CD14-positive monocyte (primary cell): ENCODE measurements at regions not wholly inside any gene's neighbourhood (a gene's known extent, or its start where the extent isn't known, plus 50 kb on each side); places are given as distances from the start of the nearest gene placed in this dataset.

Experiments
- DNase-seq, 3 donors: peaks; one replicate each; pipeline ENCODE4 v3.0.0-alpha.2; 2011 to 2022
- H2AFZ ChIP-seq: 2 replicates; pipeline ENCODE4 v1.6.0; 2012; ENCODE audit warnings: mild to moderate bottlenecking, low read depth, low read length, inconsistent platforms; ENCODE audit not compliant: insufficient read depth, poor library complexity, severe bottlenecking
- H3K27ac ChIP-seq, 2 donors: 1 replicate in 1 of 2; 2 replicates in 1 of 2; pipeline ENCODE4 v1.5.1; 2012 to 2013; ENCODE audit warnings: low read length in 2 of 2, control low read depth in 1 of 2, inconsistent platforms in 1 of 2, low read depth in 1 of 2, mild to moderate bottlenecking in 1 of 2
- H3K27me3 ChIP-seq, 2 donors: one replicate each; pipeline versions ENCODE4 v1.6.0 to v1.6.1; 2011 to 2013; ENCODE audit warnings: low read length in 2 of 2; ENCODE audit not compliant: control insufficient read depth in 2 of 2, insufficient read depth in 2 of 2
- H3K36me3 ChIP-seq, 2 donors: replicated peaks in 1 of 2; 1 replicate in 1 of 2; 2 replicates in 1 of 2; pipeline versions ENCODE4 v1.5.1 to v1.6.1; 2012 to 2013; ENCODE audit warnings: low read length in 2 of 2, control low read depth in 1 of 2, inconsistent platforms in 1 of 2, mild to moderate bottlenecking in 1 of 2; ENCODE audit not compliant: insufficient read depth in 2 of 2, control insufficient read depth in 1 of 2
- H3K4me1 ChIP-seq, 2 donors: 1 replicate in 1 of 2; 2 replicates in 1 of 2; pipeline versions ENCODE4 v1.5.1 to v1.6.1; 2012 to 2013; ENCODE audit warnings: low read length in 2 of 2, control low read depth in 1 of 2, inconsistent platforms in 1 of 2, mild to moderate bottlenecking in 1 of 2, moderate library complexity in 1 of 2; ENCODE audit not compliant: insufficient read depth in 2 of 2, control insufficient read depth in 1 of 2
- H3K4me2 ChIP-seq: replicated peaks from 2 replicates; pipeline ENCODE3; 2012; ENCODE audit warnings: low read length, moderate library complexity, mild to moderate bottlenecking; ENCODE audit not compliant: poor library complexity, severe bottlenecking; ENCODE audit errors: extremely low read depth
- H3K4me3 ChIP-seq, 3 experiments: fragments of 200-600 bp in 1 of 3; sonication (generic) in 1 of 3; replicated peaks in 1 of 3; 1 replicate in 2 of 3; 2 replicates in 1 of 3; pipeline ENCODE4 v1.5.1; 2011 to 2013; ENCODE audit warnings: low read length in 3 of 3, mild to moderate bottlenecking in 3 of 3, control low read depth in 2 of 3, low read depth in 2 of 3, inconsistent platforms in 1 of 3, moderate library complexity in 1 of 3
- H3K79me2 ChIP-seq: 2 replicates; pipeline ENCODE4 v1.6.0; 2012; ENCODE audit warnings: mild to moderate bottlenecking, control low read depth, inconsistent platforms, low read length, moderate library complexity; ENCODE audit not compliant: insufficient read depth
- H3K9ac ChIP-seq: 2 replicates; pipeline ENCODE4 v1.6.0; 2017; ENCODE audit warnings: low read length, mild to moderate bottlenecking; ENCODE audit not compliant: insufficient read depth, poor library complexity, severe bottlenecking
- H3K9me3 ChIP-seq, 2 donors: replicated peaks in 1 of 2; 1 replicate in 1 of 2; 2 replicates in 1 of 2; pipeline versions ENCODE4 v1.5.1 to v1.6.1; 2012 to 2013; ENCODE audit warnings: low read length in 2 of 2, control low read depth in 1 of 2; ENCODE audit not compliant: control insufficient read depth in 1 of 2, insufficient read depth in 1 of 2
- H4K20me1 ChIP-seq: 2 replicates; pipeline ENCODE4 v1.6.0; 2012; ENCODE audit warnings: mild to moderate bottlenecking, low read length, control low read depth, moderate library complexity; ENCODE audit not compliant: insufficient read depth
- H3K27ac Mint-ChIP-seq, 7 donors: one replicate each; pipeline ENCODE4 v1.8.0; 2020; ENCODE audit warnings: mild to moderate bottlenecking in 7 of 7, mixed read lengths in 7 of 7, moderate library complexity in 6 of 7, inconsistent platforms in 2 of 7
- H3K27me3 Mint-ChIP-seq, 3 donors: one replicate each; pipeline ENCODE4 v1.8.0; 2021 to 2022; ENCODE audit warnings: low read depth in 3 of 3, mild to moderate bottlenecking in 3 of 3, mixed read lengths in 3 of 3, moderate library complexity in 3 of 3, inconsistent platforms in 1 of 3
- H3K36me3 Mint-ChIP-seq, 2 donors: one replicate each; pipeline ENCODE4 v1.8.0; 2020; ENCODE audit warnings: mixed read lengths in 2 of 2, inconsistent platforms in 1 of 2, mild to moderate bottlenecking in 1 of 2
- H3K4me1 Mint-ChIP-seq: one replicate; pipeline ENCODE4 v1.8.0; 2020; ENCODE audit warnings: mild to moderate bottlenecking, mixed read lengths
- H3K4me3 Mint-ChIP-seq, 2 donors: one replicate each; pipeline ENCODE4 v1.8.0; 2020; ENCODE audit warnings: mild to moderate bottlenecking in 2 of 2, mixed read lengths in 2 of 2, moderate library complexity in 1 of 2
- H3K9me3 Mint-ChIP-seq, 7 donors: one replicate each; pipeline ENCODE4 v1.8.0; 2020 to 2022; ENCODE audit warnings: mixed read lengths in 7 of 7, mild to moderate bottlenecking in 6 of 7, moderate library complexity in 6 of 7, inconsistent platforms in 2 of 7
- WGBS: methylation state at CpG from one replicate; pipeline ENCODE4 v1.1.5; 2013; ENCODE audit warnings: missing lambda C conversion rate; ENCODE audit not compliant: insufficient coverage; 5-methylcytosine and 5-hydroxymethylcytosine counted together
- intact Hi-C, 2 donors: fragments of 100-400 bp; cut with micrococcal nuclease; formaldehyde crosslinking; loops; one replicate each; pipeline versions ENCODE4 v1.15.0 to v1.15.1; 2023
- TF ChIP-seq, protein P1 (sequence below): fragments of 200-600 bp; IDR thresholded peaks from one replicate; pipeline ENCODE4 v1.8.0; 2022; ENCODE audit warnings: antibody characterized with exemption, mild to moderate bottlenecking

DNA sequence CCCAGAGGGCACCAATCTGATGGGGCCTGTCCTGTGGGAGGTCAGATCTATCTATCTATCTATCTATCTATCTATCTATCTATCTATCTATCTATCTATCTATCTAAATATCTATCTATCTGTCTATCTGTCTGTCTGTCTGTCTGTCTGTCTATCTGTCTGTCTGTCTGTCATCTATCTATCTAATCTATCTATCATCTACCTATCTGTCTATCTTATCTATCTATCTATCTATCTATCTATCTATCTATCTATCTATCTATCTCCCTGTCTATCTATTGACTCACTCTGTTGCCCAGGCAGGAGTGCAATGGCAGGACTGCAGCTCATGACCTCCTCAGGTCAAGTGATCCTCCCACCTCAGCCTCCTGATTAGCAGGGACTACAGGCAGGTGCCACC, 155.7 kb upstream of the STX18 start:
- Mint-ChIP-seq H3K36me3 (no peaks in the 10 kb centered on the region), H3K27ac (no peak overlapping the region), H3K9me3 (peaks cover 0 to 3% (median 0%) of the 10 kb centered on the region in 7 donors), H3K4me3 (no peak overlapping the region), H3K4me1 (no peaks in the 10 kb centered on the region), H3K27me3 (peaks cover 0 to 1% (median 0%) of the 10 kb centered on the region in 3 donors)
- no peak overlapping the region for H2AFZ ChIP-seq
- no peak for DNase-seq
- H3K27me3 ChIP-seq = no peaks in the 10 kb centered on the region
- no peaks in the 10 kb centered on the region for H3K4me1 ChIP-seq
- no peaks in the 10 kb centered on the region for H3K36me3 ChIP-seq
- H3K9ac ChIP-seq = no peak overlapping the region
- no peaks in the 10 kb centered on the region for H3K79me2 ChIP-seq
- H3K27ac ChIP-seq = no peak overlapping the region
- H3K4me3 ChIP-seq = no peak overlapping the region
- H3K9me3 ChIP-seq = no peaks in the 10 kb centered on the region
- no peak overlapping the region for H3K4me2 ChIP-seq
- TF ChIP-seq, protein P1, sequence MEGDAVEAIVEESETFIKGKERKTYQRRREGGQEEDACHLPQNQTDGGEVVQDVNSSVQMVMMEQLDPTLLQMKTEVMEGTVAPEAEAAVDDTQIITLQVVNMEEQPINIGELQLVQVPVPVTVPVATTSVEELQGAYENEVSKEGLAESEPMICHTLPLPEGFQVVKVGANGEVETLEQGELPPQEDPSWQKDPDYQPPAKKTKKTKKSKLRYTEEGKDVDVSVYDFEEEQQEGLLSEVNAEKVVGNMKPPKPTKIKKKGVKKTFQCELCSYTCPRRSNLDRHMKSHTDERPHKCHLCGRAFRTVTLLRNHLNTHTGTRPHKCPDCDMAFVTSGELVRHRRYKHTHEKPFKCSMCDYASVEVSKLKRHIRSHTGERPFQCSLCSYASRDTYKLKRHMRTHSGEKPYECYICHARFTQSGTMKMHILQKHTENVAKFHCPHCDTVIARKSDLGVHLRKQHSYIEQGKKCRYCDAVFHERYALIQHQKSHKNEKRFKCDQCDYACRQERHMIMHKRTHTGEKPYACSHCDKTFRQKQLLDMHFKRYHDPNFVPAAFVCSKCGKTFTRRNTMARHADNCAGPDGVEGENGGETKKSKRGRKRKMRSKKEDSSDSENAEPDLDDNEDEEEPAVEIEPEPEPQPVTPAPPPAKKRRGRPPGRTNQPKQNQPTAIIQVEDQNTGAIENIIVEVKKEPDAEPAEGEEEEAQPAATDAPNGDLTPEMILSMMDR = no peak
- no peaks in the 10 kb centered on the region for H4K20me1 ChIP-seq
- intact Hi-C loops = no loop called here

DNA sequence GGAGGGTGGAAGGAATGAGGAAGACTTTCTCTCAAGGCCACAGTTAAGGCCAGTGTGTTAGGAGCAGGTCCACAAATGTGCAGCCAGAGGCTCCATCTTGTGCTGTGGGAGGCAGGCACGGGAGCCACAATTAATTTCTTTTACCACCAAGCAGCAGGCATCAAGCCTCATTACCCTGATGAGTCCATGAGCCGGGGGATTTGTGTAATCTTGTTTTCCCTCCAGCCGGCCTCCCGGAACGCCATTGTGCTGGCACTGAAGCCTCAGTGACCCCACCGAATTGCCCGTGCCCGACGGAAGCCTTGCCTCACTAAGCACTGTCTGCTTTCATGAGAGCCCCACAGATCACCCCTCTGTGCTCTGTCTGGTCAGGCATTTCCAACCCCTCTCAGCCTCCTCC, 154.7 kb upstream of the STX18 start:
- no peaks in the 10 kb centered on the region for H3K36me3 ChIP-seq
- no peaks in the 10 kb centered on the region for H3K79me2 ChIP-seq
- no peak overlapping the region for H3K9ac ChIP-seq
- Mint-ChIP-seq H3K9me3 (peaks cover 0 to 2% (median 0%) of the 10 kb centered on the region in 7 donors), H3K27ac (no peak overlapping the region), H3K4me1 (no peaks in the 10 kb centered on the region), H3K27me3 (peaks cover 0 to 1% (median 0%) of the 10 kb centered on the region in 3 donors), H3K4me3 (no peak overlapping the region), H3K36me3 (no peaks in the 10 kb centered on the region)
- no peak overlapping the region for H3K27ac ChIP-seq
- H4K20me1 ChIP-seq = no peaks in the 10 kb centered on the region
- DNase-seq = no peak
- H3K4me2 ChIP-seq = no peak overlapping the region
- intact Hi-C loops = no loop called here
- H2AFZ ChIP-seq = no peak overlapping the region
- H3K9me3 ChIP-seq = no peaks in the 10 kb centered on the region
- TF ChIP-seq, protein P1 = no peak
- no peak overlapping the region for H3K4me3 ChIP-seq
- 95% methylated on average over 9 of the region's 9 CpGs for WGBS
- H3K27me3 ChIP-seq = no peaks in the 10 kb centered on the region
- H3K4me1 ChIP-seq = no peaks in the 10 kb centered on the region
